ENCODE measurements at regions not wholly inside any gene's neighbourhood (a gene's known extent, or its start where the extent isn't known, plus 50 kb on each side); places are given as distances from the start of the nearest gene placed in this dataset.

DNA sequence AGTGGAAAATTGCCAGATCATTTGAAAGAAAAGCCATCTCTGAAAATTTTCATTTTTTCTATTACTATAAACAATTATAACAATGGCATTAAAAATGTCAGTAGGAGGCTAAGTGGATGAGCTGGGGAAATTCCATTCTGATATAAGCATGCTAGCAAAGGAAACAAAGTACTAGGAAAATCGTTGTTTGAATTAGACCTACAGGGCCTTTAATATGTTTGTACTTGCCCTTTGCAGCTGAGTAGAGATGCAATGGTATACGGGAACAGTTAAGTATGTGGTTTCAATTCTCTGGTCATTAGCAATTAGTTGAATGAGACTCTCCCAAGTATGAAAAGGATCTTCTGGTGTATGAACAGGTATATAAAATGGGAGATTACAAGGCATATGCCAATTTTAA, 452.2 kb downstream of the PCDH11X start:
- Histone ChIP-seq H3K4me1 (ENCODE audit: insufficient read depth, low read length) (no peaks in the 10 kb centered on the region), H3K27me3 (ENCODE audit: control insufficient read depth in 1 of 2, insufficient read depth in 2 of 2, low read length in 2 of 2) (no peaks in the 10 kb centered on the region), H3K4me3 (replicated peaks in 1 of 3; ENCODE audit: insufficient read depth in 1 of 3, low read depth in 2 of 3, low read length in 3 of 3) (no peak overlapping the region), H3K36me3 (replicated peaks in 1 of 2; ENCODE audit: control insufficient read depth in 1 of 2, insufficient read depth in 2 of 2, low read length in 2 of 2) (no peaks in the 10 kb centered on the region), H4K20me1 (ENCODE audit: insufficient read depth, low read length) (no peaks in the 10 kb centered on the region), H3K4me2 (ENCODE audit: low read depth, low read length) (no peak overlapping the region), H3K27ac (ENCODE audit: extremely low read length, insufficient read depth, low read length) (no peak overlapping the region), H3K9ac (ENCODE audit: insufficient read depth, low read depth, low read length) (no peak overlapping the region), H3K9me3 (ENCODE audit: low read length) (no peaks in the 10 kb centered on the region), H2AFZ (ENCODE audit: low read length) (no peak overlapping the region), H3K79me2 (ENCODE audit: insufficient read depth, low read length) (no peaks in the 10 kb centered on the region)
- DNase-seq (ENCODE audit: low spot score) (no peak), FAIRE-seq (no peak), ATAC-seq (no peak)
- intact Hi-C loops (cut with micrococcal nuclease; ENCODE audit: unreplicated experiment) = no loop called here
- 0% methylated on average over 2 of the region's 2 CpGs for WGBS (ENCODE audit: low lambda C conversion rate)
- ChIA-PET POLR2A (no interaction called here), CTCF (ENCODE audit: low intra/inter-chr PET ratio, low total read pairs) (interaction anchor here (1.4 kb wide), 1 partner anchor 1305 kb away, joined by 4 read pairs; no protein-coding TSS in a partner anchor)
- in situ Hi-C loops (cut with HindIII; ENCODE audit: extremely low pct_ligation_motif_present, low pct_unique_long_range_greater_than_20kb) = no loop called here
- BruUV-seq (replicated peaks) = no TSS peak
- TF ChIP-seq, protein P1, sequence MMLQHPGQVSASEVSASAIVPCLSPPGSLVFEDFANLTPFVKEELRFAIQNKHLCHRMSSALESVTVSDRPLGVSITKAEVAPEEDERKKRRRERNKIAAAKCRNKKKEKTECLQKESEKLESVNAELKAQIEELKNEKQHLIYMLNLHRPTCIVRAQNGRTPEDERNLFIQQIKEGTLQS (CRISPR knock-in tag; IDR thresholded peaks at IDR 0.05) = no peak
- TF ChIP-seq EEA1 (CRISPR knock-in tag; IDR thresholded peaks at IDR 0.05; ENCODE audit: borderline replicate concordance) (no peak), SMARCC2 (IDR thresholded peaks at IDR 0.05) (no peak), PCBP2 (optimal IDR thresholded peaks at IDR 0.05; ENCODE audit: low read depth, low read length, poor library complexity, severe bottlenecking) (no peak), AKAP8 (CRISPR knock-in tag; IDR thresholded peaks at IDR 0.05) (no peak), MTA1 (CRISPR knock-in tag; IDR thresholded peaks at IDR 0.05; ENCODE audit: borderline replicate concordance) (no peak), TBL1XR1 (IDR thresholded peaks at IDR 0.05; ENCODE audit: borderline replicate concordance, low read length, partially characterized antibody) (no peak)
- TF ChIP-seq, protein P2, sequence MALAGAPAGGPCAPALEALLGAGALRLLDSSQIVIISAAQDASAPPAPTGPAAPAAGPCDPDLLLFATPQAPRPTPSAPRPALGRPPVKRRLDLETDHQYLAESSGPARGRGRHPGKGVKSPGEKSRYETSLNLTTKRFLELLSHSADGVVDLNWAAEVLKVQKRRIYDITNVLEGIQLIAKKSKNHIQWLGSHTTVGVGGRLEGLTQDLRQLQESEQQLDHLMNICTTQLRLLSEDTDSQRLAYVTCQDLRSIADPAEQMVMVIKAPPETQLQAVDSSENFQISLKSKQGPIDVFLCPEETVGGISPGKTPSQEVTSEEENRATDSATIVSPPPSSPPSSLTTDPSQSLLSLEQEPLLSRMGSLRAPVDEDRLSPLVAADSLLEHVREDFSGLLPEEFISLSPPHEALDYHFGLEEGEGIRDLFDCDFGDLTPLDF (CRISPR knock-in tag; IDR thresholded peaks at IDR 0.05) = no peak

Measured in HepG2 (cell line).